ENCODE measurements at regions not wholly inside any gene's neighbourhood (a gene's known extent, or its start where the extent isn't known, plus 50 kb on each side); places are given as distances from the start of the nearest gene placed in this dataset.

DNA sequence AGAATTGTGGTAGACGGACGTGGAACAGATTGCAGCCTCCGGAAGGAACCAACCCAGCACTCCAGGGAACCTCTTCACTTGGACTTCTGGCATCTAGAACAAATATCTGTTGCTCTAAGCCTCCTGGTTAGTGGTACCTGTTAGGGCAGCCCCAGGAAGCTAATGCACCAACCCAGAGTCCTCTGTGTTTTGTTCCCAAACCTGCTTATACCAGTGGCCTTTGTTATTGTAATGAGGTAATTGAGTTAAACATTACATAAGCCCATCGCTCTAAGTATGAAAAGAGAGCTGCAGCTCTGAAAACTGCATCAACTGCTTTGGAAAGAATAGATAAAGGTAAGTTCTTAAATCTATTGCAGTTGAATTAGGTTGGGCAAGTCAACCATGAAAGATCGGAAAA, 516.7 kb downstream of the NPHP4 start:
- no peak for DNase-seq (ENCODE audit: low spot score)

DNA sequence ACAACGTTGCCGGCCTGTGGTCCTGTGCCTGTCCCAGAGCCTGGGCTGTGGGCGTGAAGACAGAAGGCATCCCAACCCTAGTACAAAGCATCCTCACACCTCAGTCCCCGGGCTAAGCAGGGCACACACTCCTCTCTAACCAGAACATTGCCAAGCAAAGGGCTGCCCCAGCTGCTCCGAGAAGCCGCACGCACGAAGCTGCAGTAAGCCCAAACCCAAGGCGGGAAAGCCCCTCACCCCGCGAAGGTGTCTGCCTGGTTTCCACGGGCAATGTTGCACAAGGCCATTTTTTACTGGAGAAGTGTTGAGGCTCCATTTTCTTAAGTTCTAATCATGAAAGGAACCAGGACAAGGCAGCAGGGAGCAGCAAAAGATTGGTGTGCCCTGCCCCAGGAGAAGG, 519.0 kb downstream of the NPHP4 start:
- DNase-seq (ENCODE audit: low spot score): no peak

DNA sequence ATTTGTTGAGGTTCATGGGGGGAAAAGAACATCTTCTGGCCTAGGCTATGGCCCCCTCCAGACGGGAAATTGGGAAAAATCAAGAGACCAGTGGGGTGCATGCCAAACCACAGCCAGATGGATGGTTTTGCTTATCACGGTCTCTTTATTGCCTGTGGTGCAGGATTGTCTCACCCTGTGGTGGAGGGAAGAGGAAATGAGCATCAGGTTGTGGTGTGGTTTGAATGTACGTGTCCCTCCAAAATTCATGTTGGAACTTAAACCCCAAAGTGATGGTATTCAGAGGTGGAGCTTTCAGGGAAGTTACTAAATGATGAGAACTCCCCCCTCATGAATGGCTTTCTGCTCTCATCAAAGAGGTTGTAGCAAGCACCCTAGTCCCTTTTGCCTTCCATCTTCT, 525.7 kb downstream of the NPHP4 start:
- no peak for DNase-seq (ENCODE audit: low spot score)

DNA sequence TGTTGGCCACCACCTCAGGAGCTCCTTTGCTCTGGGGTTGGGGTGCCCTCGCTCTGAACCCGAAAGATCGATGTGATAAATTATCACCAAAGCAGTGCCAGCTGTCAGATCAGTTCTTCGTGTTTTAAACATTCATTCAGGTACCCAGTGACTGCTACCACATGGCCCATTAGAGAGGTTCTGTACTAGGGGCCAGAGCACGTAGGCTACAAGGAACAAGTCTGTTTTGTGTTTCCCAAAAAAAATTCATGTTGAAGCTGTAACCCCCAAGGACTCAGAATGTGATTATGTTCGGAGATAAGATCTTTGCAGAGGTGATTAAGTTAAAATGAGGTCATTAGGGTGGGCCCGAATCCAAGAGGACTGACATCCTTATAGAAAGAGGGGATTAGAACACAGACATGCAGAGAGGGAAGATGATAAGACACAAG, 526.9 kb downstream of the NPHP4 start:
- no peak for DNase-seq (ENCODE audit: low spot score)

DNA sequence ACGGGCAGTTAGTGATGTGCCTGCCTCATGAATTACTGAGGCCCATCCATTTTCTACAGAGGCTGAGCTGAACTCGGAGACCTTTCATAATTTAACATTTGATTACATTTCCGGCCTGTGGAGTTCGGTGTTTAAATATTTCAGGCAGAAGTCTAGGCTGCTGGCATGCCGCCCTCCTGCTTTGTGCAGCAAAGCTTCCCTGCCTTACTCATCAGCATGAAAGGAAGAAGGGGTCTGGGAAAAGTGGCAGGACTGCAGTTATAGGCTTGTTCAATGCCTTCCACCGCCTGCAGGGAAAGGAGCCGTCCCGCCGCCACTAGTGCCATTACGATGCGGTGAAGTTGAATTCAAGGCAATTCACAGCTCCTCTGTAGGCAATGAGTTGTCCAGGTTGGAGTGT, 527.9 kb downstream of the NPHP4 start:
- no peak for DNase-seq (ENCODE audit: low spot score)

DNA sequence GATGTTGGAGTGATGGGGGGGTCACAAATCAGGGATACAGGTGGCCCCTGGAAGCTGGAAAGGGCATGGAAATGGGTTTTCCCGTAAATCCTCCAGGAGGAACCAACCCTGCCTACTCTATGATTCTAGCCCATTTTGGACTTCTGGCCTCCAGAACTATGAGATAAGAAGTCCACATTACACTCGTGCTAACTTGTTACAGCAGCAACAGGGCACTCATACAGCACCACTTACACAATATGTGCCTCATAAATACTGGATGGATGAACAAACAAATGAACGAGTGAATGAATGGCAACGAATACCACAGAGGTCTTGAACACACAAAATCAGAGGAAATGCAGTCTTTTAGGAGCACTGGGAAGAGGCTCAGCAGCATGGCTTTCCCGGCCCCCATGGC, 531.3 kb downstream of the NPHP4 start:
- DNase-seq (ENCODE audit: low spot score): no peak

DNA sequence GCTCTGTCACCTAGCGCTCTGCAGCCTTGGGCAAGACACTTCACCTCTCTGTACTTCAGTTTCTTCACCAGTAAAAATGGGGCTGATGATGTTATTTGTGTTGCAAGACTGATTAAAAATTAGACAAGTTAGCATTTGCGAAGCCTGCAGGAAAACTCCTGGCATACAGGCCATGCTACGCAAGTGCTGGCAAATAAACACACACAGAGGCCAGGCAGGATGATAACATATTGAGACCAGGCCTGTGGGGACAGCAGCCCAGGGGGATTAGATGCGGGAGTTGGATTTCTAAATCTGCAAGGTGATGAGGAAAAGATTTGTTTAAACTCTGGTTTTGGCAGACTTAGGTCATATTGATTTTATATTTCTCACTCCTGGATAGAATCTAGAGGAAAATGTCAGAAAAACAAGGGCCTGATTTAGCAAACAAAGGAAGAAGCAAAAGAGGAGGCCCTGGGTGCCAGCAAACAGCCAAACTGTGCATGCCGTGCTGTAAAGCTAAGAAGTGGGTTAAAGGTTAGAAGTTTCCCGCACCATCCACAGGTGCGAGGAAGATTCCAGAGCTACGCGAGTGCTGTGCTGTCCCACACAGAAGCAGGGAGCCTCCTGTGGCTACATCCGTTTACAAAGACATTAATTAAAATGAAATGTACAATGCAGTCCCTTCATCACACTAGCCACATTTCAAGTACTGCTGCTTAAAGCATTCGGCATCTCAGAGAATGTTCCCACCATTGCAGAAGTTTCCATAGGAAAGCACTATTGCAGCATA, 532.2 kb downstream of the NPHP4 start:
- no peak for DNase-seq (ENCODE audit: low spot score)

DNA sequence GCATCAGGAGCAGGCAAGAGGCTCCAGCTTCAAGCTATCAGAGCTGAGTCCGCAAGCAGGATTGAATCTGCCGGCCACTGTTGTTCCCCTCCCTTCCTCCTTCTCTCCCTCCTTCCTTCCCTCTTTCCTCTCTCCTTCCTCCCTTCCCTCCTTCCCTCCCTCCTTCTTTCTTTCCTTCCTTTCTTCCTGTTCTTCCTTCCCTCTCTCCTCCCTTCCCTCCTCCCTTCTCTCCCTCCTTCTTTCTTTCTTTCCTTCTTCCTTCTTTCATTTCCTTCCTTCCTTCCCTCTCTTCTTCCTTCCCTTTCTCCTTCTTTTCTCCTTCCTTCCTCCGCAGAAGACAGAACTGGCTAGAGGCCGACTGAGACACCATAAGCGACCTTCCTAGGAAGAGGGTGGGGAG, 534.0 kb downstream of the NPHP4 start:
- no peak for DNase-seq (ENCODE audit: low spot score)

DNA sequence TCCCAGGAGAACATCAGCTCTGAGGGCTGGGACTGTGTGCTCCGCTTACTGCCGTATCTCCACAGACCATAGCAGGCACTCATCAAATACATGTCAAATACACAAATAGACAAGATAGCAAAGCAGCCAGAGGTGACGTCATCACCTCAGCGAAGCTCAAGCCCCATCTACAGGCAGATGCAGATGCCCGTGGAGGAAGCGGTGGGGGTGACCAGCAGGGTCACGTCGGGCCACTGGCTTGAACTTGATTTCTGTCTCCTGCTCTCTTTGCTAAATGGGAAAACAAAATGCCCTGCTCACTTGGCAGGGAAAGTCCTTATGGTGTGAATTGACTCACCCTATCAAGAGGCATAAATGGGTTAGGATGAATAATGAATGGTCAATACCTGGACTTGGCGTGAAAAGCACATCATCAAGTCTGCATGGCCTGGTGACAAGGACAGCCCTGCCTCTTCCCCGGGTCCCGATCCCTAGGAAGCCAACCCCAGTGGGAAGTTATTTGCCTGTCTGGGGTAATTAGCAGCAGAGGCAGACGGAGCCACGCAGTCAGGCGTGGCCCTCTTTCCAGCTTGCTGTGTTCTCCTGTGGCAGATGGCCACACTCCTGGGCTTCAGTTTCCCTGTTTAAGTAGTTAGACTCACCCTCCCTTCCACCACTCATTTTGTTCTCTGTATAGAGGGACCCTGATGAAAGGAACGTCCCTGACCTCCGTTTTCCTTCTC, 536.0 kb downstream of the NPHP4 start:
- DNase-seq (ENCODE audit: low spot score): no peak

DNA sequence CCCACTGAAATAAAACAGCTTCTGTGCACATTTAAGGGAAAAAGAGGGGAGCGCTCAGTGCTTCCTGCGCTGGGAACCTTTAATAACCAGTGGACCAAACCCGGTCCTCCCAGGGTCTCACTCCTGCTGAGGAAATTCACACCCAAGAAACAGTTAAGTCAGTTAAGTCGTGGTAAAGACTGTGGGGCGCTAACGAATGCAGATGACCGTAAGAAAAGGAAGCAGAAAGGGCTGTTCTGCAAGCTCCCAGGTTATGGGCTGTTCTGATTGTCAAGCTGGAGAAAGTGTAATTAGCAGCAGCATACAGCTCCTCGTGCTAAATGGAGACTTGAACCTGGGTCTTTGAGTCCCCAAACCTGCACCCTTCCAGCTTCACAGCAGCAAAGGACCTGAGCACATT, 536.6 kb downstream of the NPHP4 start:
- no peak for DNase-seq (ENCODE audit: low spot score)

DNA sequence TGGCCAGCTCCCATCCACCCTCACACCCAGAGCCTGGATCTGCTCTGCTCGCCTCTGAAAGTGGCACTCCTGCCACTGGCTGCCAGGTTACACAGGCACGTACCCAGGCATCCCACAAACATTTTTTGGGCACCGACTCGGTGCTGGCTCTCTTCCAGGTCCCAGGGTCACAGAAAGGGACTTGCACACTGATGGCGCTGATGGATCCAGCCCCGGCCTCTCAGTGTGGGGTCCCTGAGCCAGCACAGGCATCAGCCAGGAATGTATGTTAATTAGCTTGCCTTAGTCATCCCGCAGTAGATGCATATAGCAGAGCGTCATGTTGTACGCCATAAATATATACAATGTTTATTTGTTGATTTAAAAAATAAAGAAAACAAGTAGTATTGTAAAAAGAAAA, 537.2 kb downstream of the NPHP4 start:
- DNase-seq (ENCODE audit: low spot score): no peak

DNA sequence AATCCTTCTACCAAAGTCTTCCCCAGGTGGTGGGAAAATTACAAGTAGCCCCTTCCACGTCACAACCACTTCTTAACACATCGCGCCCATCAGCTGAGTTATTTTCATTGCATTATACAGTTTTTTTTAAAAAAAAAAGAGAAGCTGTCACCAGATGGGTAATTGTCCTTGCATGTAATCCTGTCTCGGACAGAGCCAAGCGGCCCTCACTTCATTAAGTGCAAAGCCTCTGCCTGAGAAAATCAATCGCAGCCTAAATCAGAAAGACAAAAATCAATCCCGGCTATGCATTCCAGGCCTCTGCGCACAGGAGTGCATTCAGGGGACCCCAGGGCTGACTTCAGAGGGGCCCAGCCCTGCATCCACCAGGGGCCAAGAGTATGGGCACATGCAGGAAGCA, 538.9 kb downstream of the NPHP4 start:
- DNase-seq (ENCODE audit: low spot score): no peak

DNA sequence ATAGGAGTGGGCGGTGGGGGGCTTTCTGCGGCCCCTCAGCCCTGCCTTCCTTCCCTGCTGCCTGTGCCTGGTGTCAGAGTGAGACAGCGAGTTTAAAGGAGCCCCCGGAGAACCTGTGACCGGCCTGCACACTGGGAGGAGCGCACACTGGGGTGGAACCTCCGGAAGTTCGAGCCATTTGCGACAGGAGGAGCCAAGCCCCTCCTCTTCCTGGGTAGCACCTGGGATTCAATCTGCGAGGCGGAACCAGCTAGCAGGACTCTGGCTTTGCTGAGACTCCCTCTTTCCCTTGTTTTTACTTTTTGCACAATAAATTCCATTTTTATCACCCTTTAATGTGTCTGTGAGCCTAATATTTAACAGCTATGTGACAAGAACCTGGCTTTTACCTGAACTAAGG, 540.6 kb downstream of the NPHP4 start:
- no peak for DNase-seq (ENCODE audit: low spot score)

DNA sequence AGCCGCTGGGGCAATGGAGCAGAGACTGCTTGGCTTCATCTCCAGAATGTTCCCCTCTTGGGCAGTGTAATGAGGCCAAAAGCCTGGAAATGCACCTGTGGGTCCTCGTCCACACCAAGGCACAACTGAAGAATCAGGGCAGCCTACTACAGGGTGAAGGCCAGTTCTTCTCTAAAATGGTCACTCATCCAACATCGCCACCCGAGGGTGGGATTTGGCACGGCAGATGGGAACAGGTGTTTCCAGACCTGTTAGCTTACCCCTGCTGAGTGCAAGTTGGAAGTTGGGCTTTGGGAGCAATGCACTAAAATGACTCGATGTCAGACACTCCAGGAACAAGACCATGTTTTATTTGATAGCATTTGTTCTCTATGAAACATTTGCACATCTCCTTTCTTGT, 543.7 kb downstream of the NPHP4 start:
- DNase-seq (ENCODE audit: low spot score): no peak

DNA sequence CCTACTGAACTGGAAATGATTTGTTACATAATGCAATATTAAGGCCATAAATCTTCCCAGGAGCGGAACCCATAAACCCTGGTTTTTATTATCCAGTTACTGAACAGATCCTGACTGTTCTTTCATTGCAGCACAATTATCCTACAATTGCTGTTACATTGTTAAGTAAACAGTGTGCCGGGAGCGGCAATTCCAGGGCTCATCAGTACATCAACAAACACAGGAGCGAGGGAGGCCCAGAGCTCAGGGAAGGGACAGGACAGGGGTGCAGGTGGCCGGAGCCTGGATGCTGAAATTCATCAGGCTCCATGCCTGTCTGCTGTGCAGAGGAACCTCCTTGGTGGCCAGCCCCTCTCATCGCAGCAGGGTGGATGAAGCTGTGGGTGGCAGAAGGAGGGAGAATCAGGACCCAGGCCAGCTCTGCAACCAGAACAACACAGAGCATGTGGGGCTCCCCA, 544.7 kb downstream of the NPHP4 start:
- DNase-seq (ENCODE audit: low spot score): no peak

DNA sequence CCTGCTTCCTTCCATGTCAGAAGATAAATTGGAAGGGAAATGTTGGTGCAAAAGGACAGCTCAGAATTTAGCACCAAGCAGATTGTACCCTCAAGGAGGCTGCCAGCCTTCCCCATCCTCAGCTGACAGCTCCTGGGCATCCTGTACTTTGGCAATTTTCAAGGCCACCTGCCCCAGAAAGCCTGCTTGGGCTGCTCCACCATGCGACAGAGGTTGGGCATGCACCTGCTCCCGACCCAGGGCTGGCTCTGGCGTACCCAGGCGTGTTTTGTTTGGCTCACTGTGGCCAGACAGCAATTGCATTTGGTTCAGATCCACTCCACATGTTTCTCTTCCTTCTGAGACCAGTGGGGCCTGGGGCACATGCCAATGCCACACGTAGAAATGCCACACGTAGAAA, 547.8 kb downstream of the NPHP4 start:
- no peak for DNase-seq (ENCODE audit: low spot score)

DNA sequence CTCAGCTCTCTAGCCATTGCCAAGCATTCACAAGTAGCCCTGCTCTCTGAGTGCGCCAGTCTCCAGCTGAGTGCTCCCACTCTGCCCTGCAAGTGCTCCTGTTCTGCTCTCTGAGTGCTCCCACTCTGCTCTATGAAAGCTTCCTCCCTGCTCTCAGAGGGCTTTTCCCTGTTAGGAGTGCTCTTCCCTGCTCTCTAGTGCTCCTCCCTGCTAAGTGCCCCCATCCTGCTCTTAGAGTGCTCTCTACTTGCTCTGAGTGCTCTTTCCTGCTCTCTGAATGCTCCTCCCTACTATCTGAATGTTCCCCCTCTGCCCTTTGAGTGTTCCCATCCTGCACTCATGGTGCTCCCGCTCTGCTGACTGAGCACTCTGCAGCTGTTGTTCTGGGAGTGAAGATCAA, 555.4 kb downstream of the NPHP4 start:
- no peak for DNase-seq (ENCODE audit: low spot score)

DNA sequence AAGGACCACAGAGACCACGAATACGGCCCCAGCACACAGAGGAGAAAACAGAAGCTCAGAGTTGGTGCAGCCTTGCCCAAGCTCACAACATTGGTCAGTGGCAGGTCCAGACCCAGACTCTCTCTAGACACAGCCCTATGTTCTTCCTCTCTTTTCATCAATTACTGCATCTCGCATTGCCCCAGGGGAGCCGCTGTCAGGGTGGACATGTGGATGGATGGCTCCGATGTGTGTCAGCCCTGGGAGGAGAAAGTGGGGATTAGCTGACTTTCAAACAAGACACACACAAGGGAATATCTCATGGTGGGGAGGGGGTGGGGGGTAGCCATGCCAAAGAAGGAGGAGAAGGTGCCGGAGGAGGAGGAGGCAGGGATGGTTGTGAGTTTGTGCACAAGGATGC, 556.8 kb downstream of the NPHP4 start:
- no peak for DNase-seq (ENCODE audit: low spot score)

DNA sequence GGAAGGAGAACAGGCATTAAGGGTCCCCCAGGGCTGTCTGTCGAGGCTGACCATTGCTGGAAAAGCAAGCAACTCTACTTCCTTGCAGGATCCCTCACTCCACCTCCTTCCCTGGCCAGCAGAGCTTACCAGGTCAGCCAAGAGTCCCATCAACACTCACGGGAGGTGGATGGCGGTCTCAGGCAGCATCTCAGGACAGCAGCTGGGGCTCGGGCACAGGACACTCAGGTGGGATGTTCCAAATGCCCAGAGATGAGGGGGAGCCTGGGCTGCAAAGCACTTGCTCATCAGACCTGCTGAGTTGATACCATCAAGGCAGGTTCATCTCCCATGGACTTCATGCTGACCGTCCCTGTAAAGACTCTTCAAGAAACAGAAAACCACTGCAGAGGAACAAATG, 559.8 kb downstream of the NPHP4 start:
- no peak for DNase-seq (ENCODE audit: low spot score)

DNA sequence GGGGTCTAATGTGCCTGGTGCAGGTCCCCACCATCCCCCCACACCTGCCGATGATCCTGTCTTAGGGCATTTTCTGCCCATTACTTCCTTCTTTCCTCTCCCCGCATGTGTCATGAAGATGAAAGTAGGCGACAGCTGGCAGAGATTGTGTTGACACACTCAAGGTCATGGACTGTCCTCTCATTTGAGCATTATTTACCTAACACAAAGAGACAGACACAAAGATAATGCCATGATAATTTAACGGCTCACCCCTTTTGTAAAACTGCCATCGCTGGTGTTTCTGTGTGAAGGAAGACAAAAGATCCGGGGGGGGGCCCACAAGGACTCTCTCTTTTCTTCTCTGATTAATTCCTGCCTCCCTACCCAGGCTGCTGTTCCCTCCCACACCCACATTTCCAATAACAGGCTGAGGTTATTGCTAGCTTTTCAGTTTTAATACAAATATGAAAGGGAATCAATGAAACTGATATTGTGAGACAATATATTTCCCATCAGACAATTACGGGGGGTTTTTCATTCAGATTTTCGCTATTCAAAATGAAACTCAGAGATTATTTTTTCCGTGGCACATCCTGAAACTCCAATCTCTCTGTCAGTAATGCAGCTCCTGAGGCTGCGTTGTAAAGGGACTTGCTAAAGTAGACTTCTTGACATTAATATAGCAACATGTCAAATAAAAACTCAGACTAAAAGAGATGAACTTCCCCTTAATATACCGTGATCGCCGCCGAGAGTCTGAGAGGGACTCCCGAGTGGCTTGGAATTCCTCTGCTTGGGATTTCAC, 561.1 kb downstream of the NPHP4 start:
- DNase-seq (ENCODE audit: low spot score): no peak

DNA sequence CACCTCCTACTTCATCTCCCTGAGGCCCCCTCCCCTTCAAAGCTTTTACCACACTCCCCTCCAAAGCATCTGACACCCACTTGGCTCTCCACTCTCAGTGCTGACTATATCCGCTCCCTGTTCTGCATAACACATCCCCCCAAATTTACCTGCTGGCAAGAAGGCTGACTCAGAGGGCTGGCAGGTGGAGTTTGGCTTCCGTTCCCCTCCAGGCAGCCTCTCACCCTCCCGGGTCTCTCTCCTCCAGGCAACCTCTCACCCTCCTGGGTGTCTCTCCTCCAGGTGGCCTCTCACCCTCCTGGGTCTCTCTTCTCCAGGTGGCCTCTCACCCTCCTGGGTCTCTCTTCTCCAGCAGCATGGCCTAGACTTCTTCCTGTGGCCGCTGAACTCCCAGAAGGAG, 562.1 kb downstream of the NPHP4 start:
- no peak for DNase-seq (ENCODE audit: low spot score)

DNA sequence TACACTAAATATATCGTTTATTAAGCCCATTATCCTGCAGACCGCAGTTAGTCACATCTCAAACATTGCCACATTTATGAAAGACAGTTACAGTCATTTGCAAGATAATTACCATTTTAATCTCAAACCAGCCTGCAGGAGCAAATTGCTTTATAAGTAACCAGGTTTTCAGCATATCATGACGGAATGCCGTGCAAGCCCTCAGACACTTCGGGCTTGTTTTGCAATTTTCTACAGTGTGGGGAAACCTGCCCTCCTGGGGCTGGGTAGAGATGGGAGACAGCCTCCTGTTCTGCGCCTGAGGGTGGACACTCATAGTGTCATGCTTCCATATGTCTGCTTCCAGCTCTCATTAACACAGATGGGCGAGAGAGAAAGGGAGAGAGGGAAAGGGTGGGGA, 563.9 kb downstream of the NPHP4 start:
- no peak for DNase-seq (ENCODE audit: low spot score)

DNA sequence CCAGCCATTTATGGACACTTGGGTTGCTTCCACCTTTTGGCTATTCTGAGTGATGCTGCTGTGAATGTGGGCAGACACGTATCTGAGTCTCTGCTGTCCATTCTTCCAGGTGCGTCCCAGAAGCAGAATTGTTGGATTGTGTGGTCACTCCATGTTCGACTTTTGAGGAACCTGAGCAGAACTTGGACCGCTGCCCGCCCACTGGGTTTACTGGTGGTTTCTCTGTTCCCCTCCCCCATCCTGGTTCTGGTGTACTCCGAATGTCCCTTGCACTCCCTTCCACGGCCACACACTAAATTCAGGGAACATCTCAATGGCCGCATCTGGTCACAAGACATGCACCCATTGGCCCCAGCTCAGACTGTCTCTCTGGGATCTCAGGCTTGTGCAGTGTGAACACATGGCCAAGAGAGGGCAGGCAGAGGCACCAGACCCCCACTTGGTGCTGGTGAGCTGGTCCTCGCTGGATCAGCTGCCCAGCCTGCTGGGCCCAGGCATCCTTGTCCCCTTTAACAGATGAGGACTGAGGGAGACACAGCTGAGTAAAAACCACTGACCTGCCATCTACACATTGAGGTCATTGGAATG, 565.1 kb downstream of the NPHP4 start:
- DNase-seq (ENCODE audit: low spot score): no peak
